Gastroesophageal sphincter (tissue), 3 donors: ENCODE measurements at regions not wholly inside any gene's neighbourhood (a gene's known extent, or its start where the extent isn't known, plus 50 kb on each side); places are given as distances from the start of the nearest gene placed in this dataset.

Source experiments
- EP300 ChIP-seq: sonication (generic); formaldehyde crosslinking; IDR thresholded peaks from one replicate; pipeline ENCODE4 v1.6.1; 2017; ENCODE audit warnings: antibody characterized with exemption, mild to moderate bottlenecking
- POLR2A ChIP-seq, 2 donors: fragments of 450-650 bp; IDR thresholded peaks; one replicate each; pipeline ENCODE4 v1.6.1; 2017; ENCODE audit warnings: antibody characterized with exemption in 2 of 2, mild to moderate bottlenecking in 2 of 2, moderate library complexity in 1 of 2
- POLR2AphosphoS5 ChIP-seq: sonication (generic); formaldehyde crosslinking; IDR thresholded peaks from one replicate; pipeline ENCODE4 v1.6.1; 2017; ENCODE audit warnings: antibody characterized with exemption
- TF ChIP-seq, protein P1 (sequence below), 4 experiments: fragments of 200-600 bp in 2 of 4; fragments of 450-650 bp in 2 of 4; sonication (generic) in 1 of 4; IDR thresholded peaks; one replicate each; pipeline ENCODE4 v1.5.1; 2017 to 2019; ENCODE audit warnings: antibody characterized with exemption in 4 of 4, mild to moderate bottlenecking in 2 of 4, moderate library complexity in 2 of 4

- TF ChIP-seq, protein P1, sequence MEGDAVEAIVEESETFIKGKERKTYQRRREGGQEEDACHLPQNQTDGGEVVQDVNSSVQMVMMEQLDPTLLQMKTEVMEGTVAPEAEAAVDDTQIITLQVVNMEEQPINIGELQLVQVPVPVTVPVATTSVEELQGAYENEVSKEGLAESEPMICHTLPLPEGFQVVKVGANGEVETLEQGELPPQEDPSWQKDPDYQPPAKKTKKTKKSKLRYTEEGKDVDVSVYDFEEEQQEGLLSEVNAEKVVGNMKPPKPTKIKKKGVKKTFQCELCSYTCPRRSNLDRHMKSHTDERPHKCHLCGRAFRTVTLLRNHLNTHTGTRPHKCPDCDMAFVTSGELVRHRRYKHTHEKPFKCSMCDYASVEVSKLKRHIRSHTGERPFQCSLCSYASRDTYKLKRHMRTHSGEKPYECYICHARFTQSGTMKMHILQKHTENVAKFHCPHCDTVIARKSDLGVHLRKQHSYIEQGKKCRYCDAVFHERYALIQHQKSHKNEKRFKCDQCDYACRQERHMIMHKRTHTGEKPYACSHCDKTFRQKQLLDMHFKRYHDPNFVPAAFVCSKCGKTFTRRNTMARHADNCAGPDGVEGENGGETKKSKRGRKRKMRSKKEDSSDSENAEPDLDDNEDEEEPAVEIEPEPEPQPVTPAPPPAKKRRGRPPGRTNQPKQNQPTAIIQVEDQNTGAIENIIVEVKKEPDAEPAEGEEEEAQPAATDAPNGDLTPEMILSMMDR (IDR thresholded peaks at IDR 0.05): no peak
- no peak for TF ChIP-seq EP300
- no peak for TF ChIP-seq POLR2A (IDR thresholded peaks at IDR 0.05)
- TF ChIP-seq POLR2AphosphoS5: no peak
Measured at GRCh38 chr1:173415490-173415889, 61.6 kb upstream of the PRDX6 start.
